SK-N-SH (cell line): ENCODE measurements at regions not wholly inside any gene's neighbourhood (a gene's known extent, or its start where the extent isn't known, plus 50 kb on each side); places are given as distances from the start of the nearest gene placed in this dataset.

Experiments
- CTCF ChIA-PET: fragments of 300-600, 350-600 bp; formaldehyde crosslinking; extraction: SDS; loops from one replicate; lab custom pipeline; 2021; lab: Yijun Ruan, JAX
- POLR2A ChIA-PET: fragments of 350-600 bp; sonication (Branson Sonifier 250); formaldehyde crosslinking; extraction: SDS; loops from one replicate; lab custom pipeline; 2020; ENCODE audit warnings: antibody characterized with exemption, inconsistent platforms; lab: Yijun Ruan, JAX
- DNase-seq: peaks from one replicate; pipeline ENCODE4 v3.0.0; 2012
- H2AFZ ChIP-seq: fragments of 200-600 bp; sonication (generic); 2 replicates; pipeline ENCODE4 v1.8.1; 2016; ENCODE audit warnings: antibody characterized with exemption, mild to moderate bottlenecking, low read depth
- H3F3A ChIP-seq: fragments of 200-600 bp; sonication (generic); replicated peaks from 2 replicates; pipeline ENCODE3; 2016; ENCODE audit warnings: antibody characterized with exemption, mild to moderate bottlenecking; ENCODE audit not compliant: insufficient read depth
- H3K27ac ChIP-seq, 2 experiments: fragments of 200-500 bp in 1 of 2; fragments of 200-600 bp in 1 of 2; sonication (Bioruptor generic) in 1 of 2; sonication (generic), shearing (Covaris generic) in 1 of 2; 2 replicates each; pipeline versions ENCODE4 v1.5.1 to v1.6.1; 2014 to 2016; ENCODE audit warnings: low read depth in 2 of 2, inconsistent platforms in 1 of 2, low read length in 1 of 2, mild to moderate bottlenecking in 1 of 2, mixed read lengths in 1 of 2
- H3K27me3 ChIP-seq: fragments of 200-600 bp; sonication (generic), shearing (Covaris generic); 2 replicates; pipeline ENCODE4 v1.6.1; 2016; ENCODE audit warnings: mixed run types; ENCODE audit not compliant: insufficient read depth
- H3K36me3 ChIP-seq, 2 experiments: fragments of 200-500 bp in 1 of 2; fragments of 200-600 bp in 1 of 2; sonication (Bioruptor generic) in 1 of 2; sonication (generic) in 1 of 2; replicated peaks in 1 of 2; 2 replicates each; pipeline versions ENCODE3 to v1.5.1; 2014 to 2016; ENCODE audit warnings: low read length in 1 of 2, mild to moderate bottlenecking in 1 of 2; ENCODE audit not compliant: insufficient read depth in 2 of 2, control insufficient read depth in 1 of 2
- H3K4me1 ChIP-seq, 2 experiments: fragments of 200-500 bp in 1 of 2; fragments of 200-600 bp in 1 of 2; sonication (Bioruptor generic) in 1 of 2; sonication (generic), shearing (Covaris generic) in 1 of 2; 2 replicates each; pipeline versions ENCODE4 v1.5.1 to v1.6.1; 2014 to 2016; ENCODE audit warnings: low read depth in 1 of 2, low read length in 1 of 2, mixed run types in 1 of 2; ENCODE audit not compliant: insufficient read depth in 2 of 2, control insufficient read depth in 1 of 2
- H3K4me2 ChIP-seq: fragments of 200-600 bp; sonication (generic), shearing (Covaris generic); 2 replicates; pipeline ENCODE4 v1.6.1; 2017; ENCODE audit warnings: mixed run types
- H3K4me3 ChIP-seq, 2 experiments: fragments of 200-500 bp in 1 of 2; fragments of 200-600 bp in 1 of 2; sonication (Bioruptor generic) in 1 of 2; sonication (generic), shearing (Covaris generic) in 1 of 2; 2 replicates each; pipeline versions ENCODE4 v1.5.1 to v1.8.1; 2014 to 2016; ENCODE audit warnings: low read depth in 2 of 2, inconsistent platforms in 1 of 2, low read length in 1 of 2, mild to moderate bottlenecking in 1 of 2, mixed read lengths in 1 of 2, moderate library complexity in 1 of 2
- H3K79me2 ChIP-seq: fragments of 200-600 bp; sonication (generic); 2 replicates; pipeline ENCODE4 v1.8.1; 2017; ENCODE audit warnings: mild to moderate bottlenecking; ENCODE audit not compliant: insufficient read depth
- H3K9ac ChIP-seq: fragments of 200-600 bp; sonication (generic); 2 replicates; pipeline ENCODE4 v1.6.1; 2017; ENCODE audit warnings: mixed run types
- H3K9me2 ChIP-seq: fragments of 200-600 bp; sonication (generic); 2 replicates; pipeline ENCODE4 v1.6.1; 2017; ENCODE audit warnings: mixed run types
- H3K9me3 ChIP-seq: fragments of 200-600 bp; sonication (generic); 2 replicates; pipeline ENCODE4 v1.6.1; 2017; ENCODE audit warnings: mixed run types, mild to moderate bottlenecking, moderate library complexity
- H4K20me1 ChIP-seq: fragments of 200-600 bp; sonication (generic); 2 replicates; pipeline ENCODE4 v1.6.1; 2017; ENCODE audit warnings: mild to moderate bottlenecking, mixed run types; ENCODE audit not compliant: insufficient read depth
- ELF1 ChIP-seq: IDR thresholded peaks from 2 replicates; pipeline ENCODE4 v1.4.0; 2012
- FOSL2 ChIP-seq: IDR thresholded peaks from 2 replicates; pipeline ENCODE4 v1.4.0; 2012; ENCODE audit warnings: low read depth, mild to moderate bottlenecking, moderate library complexity, borderline replicate concordance
- NFIC ChIP-seq: IDR thresholded peaks from 2 replicates; pipeline ENCODE4 v1.4.0; 2012; ENCODE audit warnings: borderline replicate concordance
- RAD21 ChIP-seq: IDR thresholded peaks from 2 replicates; pipeline ENCODE4 v1.6.1; 2012; ENCODE audit warnings: mild to moderate bottlenecking, low read length
- RXRA ChIP-seq: IDR thresholded peaks from 2 replicates; pipeline ENCODE4 v1.4.0; 2012; ENCODE audit warnings: low read depth, mild to moderate bottlenecking, borderline replicate concordance
- TAF1 ChIP-seq: IDR thresholded peaks from 2 replicates; pipeline ENCODE4 v1.6.1; 2012; ENCODE audit warnings: low read depth, mild to moderate bottlenecking, low read length, moderate library complexity, borderline replicate concordance
- TCF12 ChIP-seq: IDR thresholded peaks from 2 replicates; pipeline ENCODE4 v1.4.0; 2012
- WGBS: methylation state at CpG from one replicate; pipeline ENCODE4 v1.1.6; 2017; ENCODE audit warnings: low lambda C conversion rate; 5-methylcytosine and 5-hydroxymethylcytosine counted together
- TF ChIP-seq, protein P1 (sequence below): IDR thresholded peaks from 2 replicates; pipeline ENCODE4 v1.6.1; 2012; ENCODE audit warnings: mild to moderate bottlenecking, low read depth, low read length, moderate library complexity
- TF ChIP-seq, protein P2 (sequence below): fragments of 150-350 bp; IDR thresholded peaks from 2 replicates; pipeline ENCODE4 v1.6.1; 2017; ENCODE audit warnings: antibody characterized with exemption, low read length, low read depth, borderline replicate concordance
- TF ChIP-seq, protein P3 (sequence below): IDR thresholded peaks from 2 replicates; pipeline ENCODE4 v1.4.0; 2012; ENCODE audit warnings: low read depth, borderline replicate concordance

DNA sequence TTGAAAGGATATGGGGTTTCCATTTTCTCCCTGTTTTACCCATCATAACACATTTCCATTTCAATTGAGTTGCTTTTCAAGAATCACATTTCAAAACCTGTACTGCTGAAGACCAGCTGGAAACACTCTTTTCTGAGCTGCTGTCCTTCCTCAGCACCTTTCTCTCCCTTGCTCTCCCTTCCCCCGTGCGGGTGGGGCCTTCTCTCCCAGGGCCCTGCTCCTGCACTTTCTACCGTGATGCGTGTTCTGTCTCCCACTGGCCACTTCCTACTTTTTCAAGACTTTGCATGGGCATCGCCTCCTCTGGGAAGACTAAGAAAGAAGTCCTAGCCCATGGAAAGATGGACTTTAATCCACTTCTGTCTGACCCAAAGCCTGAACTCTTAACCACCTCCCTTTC, 390.4 kb downstream of the PTPRU start:
- no peaks in the 10 kb centered on the region; a peak in 1 of 4 replicates for H3K4me1 ChIP-seq
- H4K20me1 ChIP-seq = no peaks in the 10 kb centered on the region
- H3K4me3 ChIP-seq = no peak overlapping the region
- no peaks in the 10 kb centered on the region for H3K79me2 ChIP-seq
- WGBS = 49% methylated on average over 5 of the region's 5 CpGs
- no peak overlapping the region for H3K4me2 ChIP-seq
- no peak overlapping the region for H2AFZ ChIP-seq
- ChIA-PET POLR2A (no interaction called here), CTCF (interaction anchor here (1.4 kb wide), 1 partner anchor 19 kb away, joined by 4 read pairs; no protein-coding TSS in a partner anchor)
- no peak overlapping the region for H3K9ac ChIP-seq
- no peak overlapping the region for H3K27ac ChIP-seq
- H3F3A ChIP-seq = no peaks in the 10 kb centered on the region
- no peaks in the 10 kb centered on the region for H3K9me3 ChIP-seq
- no peak for DNase-seq
- H3K36me3 ChIP-seq = no peaks in the 10 kb centered on the region
- TF ChIP-seq, protein P1, sequence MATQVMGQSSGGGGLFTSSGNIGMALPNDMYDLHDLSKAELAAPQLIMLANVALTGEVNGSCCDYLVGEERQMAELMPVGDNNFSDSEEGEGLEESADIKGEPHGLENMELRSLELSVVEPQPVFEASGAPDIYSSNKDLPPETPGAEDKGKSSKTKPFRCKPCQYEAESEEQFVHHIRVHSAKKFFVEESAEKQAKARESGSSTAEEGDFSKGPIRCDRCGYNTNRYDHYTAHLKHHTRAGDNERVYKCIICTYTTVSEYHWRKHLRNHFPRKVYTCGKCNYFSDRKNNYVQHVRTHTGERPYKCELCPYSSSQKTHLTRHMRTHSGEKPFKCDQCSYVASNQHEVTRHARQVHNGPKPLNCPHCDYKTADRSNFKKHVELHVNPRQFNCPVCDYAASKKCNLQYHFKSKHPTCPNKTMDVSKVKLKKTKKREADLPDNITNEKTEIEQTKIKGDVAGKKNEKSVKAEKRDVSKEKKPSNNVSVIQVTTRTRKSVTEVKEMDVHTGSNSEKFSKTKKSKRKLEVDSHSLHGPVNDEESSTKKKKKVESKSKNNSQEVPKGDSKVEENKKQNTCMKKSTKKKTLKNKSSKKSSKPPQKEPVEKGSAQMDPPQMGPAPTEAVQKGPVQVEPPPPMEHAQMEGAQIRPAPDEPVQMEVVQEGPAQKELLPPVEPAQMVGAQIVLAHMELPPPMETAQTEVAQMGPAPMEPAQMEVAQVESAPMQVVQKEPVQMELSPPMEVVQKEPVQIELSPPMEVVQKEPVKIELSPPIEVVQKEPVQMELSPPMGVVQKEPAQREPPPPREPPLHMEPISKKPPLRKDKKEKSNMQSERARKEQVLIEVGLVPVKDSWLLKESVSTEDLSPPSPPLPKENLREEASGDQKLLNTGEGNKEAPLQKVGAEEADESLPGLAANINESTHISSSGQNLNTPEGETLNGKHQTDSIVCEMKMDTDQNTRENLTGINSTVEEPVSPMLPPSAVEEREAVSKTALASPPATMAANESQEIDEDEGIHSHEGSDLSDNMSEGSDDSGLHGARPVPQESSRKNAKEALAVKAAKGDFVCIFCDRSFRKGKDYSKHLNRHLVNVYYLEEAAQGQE = no peak
- TF ChIP-seq, protein P2, sequence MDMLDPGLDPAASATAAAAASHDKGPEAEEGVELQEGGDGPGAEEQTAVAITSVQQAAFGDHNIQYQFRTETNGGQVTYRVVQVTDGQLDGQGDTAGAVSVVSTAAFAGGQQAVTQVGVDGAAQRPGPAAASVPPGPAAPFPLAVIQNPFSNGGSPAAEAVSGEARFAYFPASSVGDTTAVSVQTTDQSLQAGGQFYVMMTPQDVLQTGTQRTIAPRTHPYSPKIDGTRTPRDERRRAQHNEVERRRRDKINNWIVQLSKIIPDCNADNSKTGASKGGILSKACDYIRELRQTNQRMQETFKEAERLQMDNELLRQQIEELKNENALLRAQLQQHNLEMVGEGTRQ = no peak
- TF ChIP-seq ELF1 = no peak
- H3K9me2 ChIP-seq = no peaks in the 10 kb centered on the region
- H3K27me3 ChIP-seq = no peaks in the 10 kb centered on the region

DNA sequence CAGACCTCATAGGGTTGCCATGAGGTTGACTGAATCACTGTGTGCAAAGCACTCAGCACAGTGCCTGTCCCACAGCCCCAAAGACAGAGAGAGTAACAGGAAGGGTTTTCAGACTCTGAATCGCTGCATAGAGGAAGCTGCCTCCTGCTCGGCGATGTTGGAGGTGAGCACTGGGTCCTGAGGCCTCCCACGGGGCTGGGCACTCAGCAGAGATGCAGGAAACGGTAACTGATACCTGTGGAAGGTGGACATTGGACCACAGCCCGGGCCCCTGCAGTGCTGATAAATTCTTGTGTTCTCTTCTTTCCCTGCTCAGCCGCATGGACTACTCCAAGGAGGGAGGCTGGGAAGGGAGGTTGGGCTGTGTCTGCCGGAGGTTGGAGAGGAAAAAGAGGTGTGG, 389.7 kb downstream of the PTPRU start:
- no peaks in the 10 kb centered on the region for H4K20me1 ChIP-seq
- no peak for DNase-seq
- H3K9me2 ChIP-seq = no peaks in the 10 kb centered on the region
- no peak for TF ChIP-seq NFIC
- TF ChIP-seq TAF1 = no peak
- no peak for TF ChIP-seq RAD21
- TF ChIP-seq RXRA = no peak
- TF ChIP-seq, protein P3, sequence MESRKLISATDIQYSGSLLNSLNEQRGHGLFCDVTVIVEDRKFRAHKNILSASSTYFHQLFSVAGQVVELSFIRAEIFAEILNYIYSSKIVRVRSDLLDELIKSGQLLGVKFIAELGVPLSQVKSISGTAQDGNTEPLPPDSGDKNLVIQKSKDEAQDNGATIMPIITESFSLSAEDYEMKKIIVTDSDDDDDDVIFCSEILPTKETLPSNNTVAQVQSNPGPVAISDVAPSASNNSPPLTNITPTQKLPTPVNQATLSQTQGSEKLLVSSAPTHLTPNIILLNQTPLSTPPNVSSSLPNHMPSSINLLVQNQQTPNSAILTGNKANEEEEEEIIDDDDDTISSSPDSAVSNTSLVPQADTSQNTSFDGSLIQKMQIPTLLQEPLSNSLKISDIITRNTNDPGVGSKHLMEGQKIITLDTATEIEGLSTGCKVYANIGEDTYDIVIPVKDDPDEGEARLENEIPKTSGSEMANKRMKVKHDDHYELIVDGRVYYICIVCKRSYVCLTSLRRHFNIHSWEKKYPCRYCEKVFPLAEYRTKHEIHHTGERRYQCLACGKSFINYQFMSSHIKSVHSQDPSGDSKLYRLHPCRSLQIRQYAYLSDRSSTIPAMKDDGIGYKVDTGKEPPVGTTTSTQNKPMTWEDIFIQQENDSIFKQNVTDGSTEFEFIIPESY = no peak
- TF ChIP-seq, protein P1 = no peak
- no peak for TF ChIP-seq TCF12
- no peak for TF ChIP-seq FOSL2
- H3K4me2 ChIP-seq = no peak overlapping the region
- H2AFZ ChIP-seq = no peak overlapping the region
- H3K4me3 ChIP-seq = no peak overlapping the region
- ChIA-PET POLR2A (no interaction called here), CTCF (interaction anchor here (1.4 kb wide), 1 partner anchor 19 kb away, joined by 4 read pairs; no protein-coding TSS in a partner anchor)
- WGBS = 50% methylated on average over 8 of the region's 8 CpGs
- no peaks in the 10 kb centered on the region; a peak in 1 of 4 replicates for H3K4me1 ChIP-seq
- no peaks in the 10 kb centered on the region for H3F3A ChIP-seq
- H3K27ac ChIP-seq = no peak overlapping the region
- H3K9me3 ChIP-seq = no peaks in the 10 kb centered on the region
- no peak overlapping the region for H3K9ac ChIP-seq
- no peaks in the 10 kb centered on the region for H3K27me3 ChIP-seq
- no peaks in the 10 kb centered on the region for H3K36me3 ChIP-seq
- H3K79me2 ChIP-seq = no peaks in the 10 kb centered on the region
